C4-2B (cell line): ENCODE measurements at regions not wholly inside any gene's neighbourhood (a gene's known extent, or its start where the extent isn't known, plus 50 kb on each side); places are given as distances from the start of the nearest gene placed in this dataset.
"Not testable (repeated sequence)": the region's sequence is repeated elsewhere in the genome, so short reads cannot be mapped to it uniquely, and the experiment has no call there.

Source experiments
- H3K27ac ChIP-seq: fragments of 450-650 bp; 2 replicates; pipeline ENCODE4 v1.5.1; 2017
- CTCF ChIP-seq: fragments of 450-650 bp; conservative IDR thresholded peaks from 2 replicates; pipeline ENCODE4 v1.5.1; 2017; ENCODE audit warnings: mild to moderate bottlenecking
- ZFX ChIP-seq: fragments of 450-650 bp; IDR thresholded peaks from 2 replicates; pipeline ENCODE4 v1.6.1; 2017

- H3K27ac ChIP-seq = no peak overlapping the region
- no peak for TF ChIP-seq ZFX
- no peak for TF ChIP-seq CTCF
Observed at GRCh38 chr7:112579388-112579787, 98.6 kb downstream of the LSMEM1 start.

- TF ChIP-seq ZFX = no peak
- no peak for TF ChIP-seq CTCF
- no peak overlapping the region for H3K27ac ChIP-seq
Observed at GRCh38 chr7:112580717-112581435, 100.1 kb downstream of the LSMEM1 start.

GRCh38 chr7:112581529-112581928, 100.7 kb downstream of the LSMEM1 start:
- no peak overlapping the region for H3K27ac ChIP-seq
- TF ChIP-seq CTCF (no peak), ZFX (no peak)

- no peak overlapping the region for H3K27ac ChIP-seq
- TF ChIP-seq CTCF = no peak
- TF ChIP-seq ZFX = no peak
Observed at GRCh38 chr7:112584290-112584689, 103.5 kb downstream of the LSMEM1 start.

GRCh38 chr7:112587504-112587903, 106.7 kb downstream of the LSMEM1 start:
- TF ChIP-seq ZFX (no peak), CTCF (no peak)
- H3K27ac ChIP-seq = no peak overlapping the region

- H3K27ac ChIP-seq = not testable (repeated sequence)
Observed at GRCh38 chr7:112592565-112593263, 111.9 kb downstream of the LSMEM1 start.

GRCh38 chr7:112594397-112594796, 113.6 kb downstream of the LSMEM1 start:
- no peak overlapping the region for H3K27ac ChIP-seq
- TF ChIP-seq CTCF (no peak), ZFX (no peak)
